GM19463 (cell line): ENCODE measurements at regions not wholly inside any gene's neighbourhood (a gene's known extent, or its start where the extent isn't known, plus 50 kb on each side); places are given as distances from the start of the nearest gene placed in this dataset.

ENCODE experiments used
- ATAC-seq: cut with Tn5 transposase; IDR thresholded peaks from one replicate; pipeline ENCODE4 v1.9.1; 2021; ENCODE audit warnings: mild to moderate bottlenecking, moderate library complexity; ENCODE audit not compliant: unreplicated experiment

DNA sequence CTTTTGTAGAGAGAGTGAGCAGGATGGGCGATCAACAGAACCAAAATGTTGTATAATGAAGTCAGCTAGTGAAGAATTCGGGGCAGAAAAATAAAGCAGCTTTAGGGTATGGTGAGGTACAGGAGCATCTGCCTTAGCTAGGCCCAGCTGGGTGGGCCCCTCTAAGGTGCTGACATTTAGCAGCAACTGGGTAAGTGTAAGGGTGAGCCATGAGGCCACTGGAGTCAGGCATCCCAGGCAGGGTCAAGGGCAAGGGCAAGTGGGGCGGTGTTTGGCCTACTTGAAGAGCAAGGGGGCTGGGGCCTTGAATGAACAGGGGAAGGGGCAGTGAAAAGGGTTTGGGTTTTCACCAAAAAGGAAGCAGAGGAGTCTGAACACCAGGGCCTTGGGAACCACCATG is 583.6 kb downstream of the BCL11B start:
- no peak for ATAC-seq

DNA sequence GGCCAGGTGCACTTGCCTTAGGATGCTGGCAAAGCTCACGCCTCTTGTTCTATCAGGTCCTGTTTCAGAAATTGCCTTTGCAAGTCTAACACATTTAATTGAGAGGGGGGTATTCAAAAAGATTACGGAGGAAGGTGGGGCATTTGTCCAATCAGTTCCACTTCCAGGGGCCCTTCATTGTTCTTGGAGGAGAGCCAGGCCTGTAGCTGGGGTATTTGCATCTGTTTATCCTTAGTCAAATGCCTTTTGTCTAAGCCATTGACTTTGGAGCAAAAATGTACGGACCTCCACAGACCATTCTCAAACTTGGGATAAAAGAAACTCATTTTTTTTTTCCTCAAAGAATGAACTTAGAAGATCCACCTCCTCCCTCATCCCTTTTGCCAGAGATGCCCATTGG is 582.0 kb downstream of the BCL11B start:
- no peak for ATAC-seq

- no peak for ATAC-seq
Measured at GRCh38 chr14:98692832-98693231, 579.2 kb downstream of the BCL11B start.

GRCh38 chr14:98694541-98694940 is 577.5 kb downstream of the BCL11B start:
- no peak for ATAC-seq

- no peak for ATAC-seq
Measured at GRCh38 chr14:98695809-98696208, 576.2 kb downstream of the BCL11B start.

DNA sequence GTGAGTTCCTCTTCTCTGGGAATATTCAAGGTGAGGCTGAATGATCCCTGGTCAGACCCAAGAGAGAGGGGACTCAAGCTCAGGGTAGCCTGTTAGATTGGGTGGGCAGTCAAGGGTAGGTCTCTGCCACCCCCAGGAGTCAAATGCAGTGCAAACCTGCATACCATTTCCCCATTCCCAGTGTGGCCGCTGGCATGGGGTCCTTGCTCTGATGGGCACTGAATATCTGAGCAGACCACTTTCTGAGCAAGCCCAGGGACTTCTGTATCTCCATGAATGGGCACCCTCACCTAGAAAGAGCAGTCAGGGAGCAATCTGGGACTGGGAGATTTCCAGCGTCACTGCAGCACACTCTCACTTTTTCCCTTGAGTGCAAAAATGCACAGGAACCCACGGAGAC is 573.7 kb downstream of the BCL11B start:
- no peak for ATAC-seq

DNA sequence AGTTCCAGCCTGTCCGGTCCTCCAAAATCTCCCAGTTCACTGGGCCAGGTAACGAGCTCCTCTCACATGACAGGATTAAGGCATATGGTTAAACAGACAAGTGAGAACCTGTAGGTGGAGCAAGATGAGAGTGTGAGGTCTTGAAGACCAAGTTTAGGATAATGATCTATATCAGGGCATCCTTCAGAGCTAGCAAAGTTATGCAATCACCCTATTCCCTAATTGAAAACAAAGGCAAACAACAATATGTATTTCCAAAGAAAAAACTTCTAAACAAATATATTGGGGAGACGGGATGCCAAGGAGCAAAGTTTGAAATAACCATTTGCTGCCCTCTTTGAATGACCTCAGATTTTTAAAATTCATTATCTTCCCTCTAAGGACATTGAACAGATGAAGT is 571.2 kb downstream of the BCL11B start:
- ATAC-seq = no peak

DNA sequence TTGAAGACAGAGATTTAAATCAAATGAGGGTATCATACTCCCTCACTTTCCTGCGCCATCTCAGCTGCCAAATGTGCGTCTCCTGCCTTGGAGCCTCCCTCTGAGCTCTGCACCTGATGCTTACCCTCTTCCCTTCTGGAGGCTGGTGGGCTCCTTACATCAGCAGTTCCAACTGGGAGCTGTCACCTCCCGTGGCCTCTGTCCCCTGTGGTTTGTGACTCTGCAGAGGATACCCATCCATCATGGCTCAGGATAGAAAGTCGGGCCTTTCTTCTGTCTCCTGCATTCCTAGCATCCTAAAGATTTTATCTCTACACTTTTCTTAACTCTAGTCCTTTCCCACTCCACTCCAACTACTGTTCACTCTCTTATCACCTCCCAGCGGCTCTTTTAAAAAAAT is 570.6 kb downstream of the BCL11B start:
- no peak for ATAC-seq

- ATAC-seq = no peak
Measured at GRCh38 chr14:98704441-98704840, 567.6 kb downstream of the BCL11B start.

DNA sequence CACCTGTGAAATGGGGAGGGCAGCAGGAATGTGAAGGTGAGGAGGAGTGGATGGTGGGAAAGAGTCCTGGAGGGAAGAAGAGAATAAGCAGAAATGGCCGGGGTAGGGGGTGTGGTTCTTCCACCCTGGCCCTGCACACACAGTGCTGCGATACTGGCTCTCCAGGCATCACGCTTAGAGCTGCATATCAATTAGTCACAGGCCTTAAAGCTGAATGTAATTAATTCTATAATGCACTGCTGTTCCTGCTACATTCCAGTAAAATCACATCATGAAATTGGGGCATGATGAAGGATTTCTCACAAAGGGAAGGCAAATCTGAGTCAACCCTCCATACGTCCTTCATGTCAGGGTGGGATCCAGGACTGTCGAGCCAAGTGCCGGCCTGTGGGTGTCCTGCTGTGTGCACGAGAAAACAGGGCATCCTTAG is 566.1 kb downstream of the BCL11B start:
- no peak for ATAC-seq

DNA sequence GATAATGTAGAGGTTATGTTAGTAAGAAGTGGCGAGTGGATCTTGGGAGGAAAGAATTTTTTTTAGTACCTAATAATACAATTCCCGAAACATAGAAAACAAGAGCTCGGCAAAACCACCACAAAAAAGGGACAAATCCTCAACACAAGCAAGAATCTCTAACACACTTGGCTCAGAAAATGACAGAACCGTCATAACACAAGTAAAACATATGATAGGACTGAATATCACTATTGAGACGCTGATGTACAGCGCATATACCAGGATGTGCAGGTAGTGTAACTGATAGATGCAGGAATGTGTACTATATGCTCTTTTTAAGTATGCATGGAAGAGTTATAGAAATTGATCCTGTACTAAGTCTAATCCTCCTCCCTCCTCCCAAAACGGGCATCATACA is 564.5 kb downstream of the BCL11B start:
- ATAC-seq = no peak

DNA sequence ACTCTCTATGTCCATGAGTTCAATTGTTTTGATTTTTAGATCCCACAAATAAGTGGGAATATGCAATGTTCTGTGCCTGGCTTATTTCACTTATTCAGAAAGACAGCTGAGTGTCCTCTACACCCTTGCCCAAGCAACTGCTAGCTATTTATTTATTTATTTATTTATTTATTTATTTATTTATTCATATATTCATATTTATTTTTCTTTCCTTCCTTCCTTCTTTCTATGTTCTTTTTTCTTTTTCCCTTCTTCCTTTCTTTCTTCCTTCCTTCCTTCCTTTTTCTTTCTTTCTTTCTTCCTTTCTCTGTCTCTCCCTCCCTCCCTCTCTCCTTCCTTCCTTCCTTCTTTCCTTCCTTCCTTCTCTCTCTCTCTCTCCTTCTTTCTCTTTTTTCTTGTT is 563.4 kb downstream of the BCL11B start:
- ATAC-seq = no peak

- ATAC-seq = no peak
Measured at GRCh38 chr14:98711453-98711852, 560.5 kb downstream of the BCL11B start.

DNA sequence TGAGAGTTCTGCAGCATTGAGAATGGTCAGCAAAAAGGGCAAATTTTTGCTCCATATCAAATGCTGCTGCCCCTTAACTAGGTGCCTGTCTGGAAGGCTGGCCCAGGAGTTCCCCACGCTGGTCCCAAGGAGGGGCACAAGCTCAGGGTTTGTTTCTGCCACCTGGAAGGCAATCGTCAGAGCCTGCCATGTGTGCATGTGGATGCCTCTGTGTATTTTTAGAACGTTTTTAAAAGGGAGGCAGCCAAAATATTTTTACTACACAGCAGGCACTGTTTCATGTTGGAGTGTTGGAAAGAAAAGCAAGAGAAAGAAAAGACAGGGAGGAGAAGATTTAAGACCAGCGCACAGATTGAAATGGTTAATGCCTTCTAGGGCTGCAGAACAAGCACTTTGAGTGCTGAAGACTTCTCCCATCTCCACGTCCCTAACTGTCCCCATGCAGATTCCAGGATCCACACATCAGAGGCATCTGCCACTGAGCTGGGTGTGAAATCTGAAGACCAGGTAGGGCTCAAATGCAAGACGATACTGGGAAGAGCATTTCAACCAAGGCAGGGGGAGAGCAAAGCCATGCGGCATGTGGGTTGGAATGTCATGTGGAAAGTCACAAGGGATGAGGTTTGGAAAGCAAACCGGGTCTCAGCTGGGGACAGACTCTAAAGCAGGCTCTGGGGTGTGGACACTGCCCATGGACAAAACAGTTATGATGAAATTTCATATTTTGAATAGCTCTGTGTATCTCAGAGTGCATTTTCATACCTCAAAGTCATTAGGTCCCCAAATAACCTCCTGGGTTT is 557.2 kb downstream of the BCL11B start:
- ATAC-seq = no peak

DNA sequence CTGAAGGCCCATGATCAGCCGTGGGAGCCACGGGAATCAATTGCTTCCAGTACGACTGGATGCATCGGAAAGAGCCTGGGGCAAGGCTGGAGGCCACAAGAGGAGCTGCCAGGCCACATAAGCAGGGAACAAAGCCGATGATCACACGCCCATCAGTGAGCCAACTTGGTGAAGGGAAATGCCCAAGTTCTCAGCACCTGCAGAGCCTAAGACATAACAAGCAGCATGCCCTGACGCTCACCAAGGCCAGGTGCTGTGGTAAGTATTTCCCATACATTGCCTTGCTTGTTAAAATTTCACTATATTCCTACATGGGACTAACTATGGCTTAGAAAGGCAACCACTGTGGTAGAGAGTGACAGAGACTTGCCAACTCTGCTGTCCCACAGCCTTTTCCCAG is 555.9 kb downstream of the BCL11B start:
- ATAC-seq = no peak

DNA sequence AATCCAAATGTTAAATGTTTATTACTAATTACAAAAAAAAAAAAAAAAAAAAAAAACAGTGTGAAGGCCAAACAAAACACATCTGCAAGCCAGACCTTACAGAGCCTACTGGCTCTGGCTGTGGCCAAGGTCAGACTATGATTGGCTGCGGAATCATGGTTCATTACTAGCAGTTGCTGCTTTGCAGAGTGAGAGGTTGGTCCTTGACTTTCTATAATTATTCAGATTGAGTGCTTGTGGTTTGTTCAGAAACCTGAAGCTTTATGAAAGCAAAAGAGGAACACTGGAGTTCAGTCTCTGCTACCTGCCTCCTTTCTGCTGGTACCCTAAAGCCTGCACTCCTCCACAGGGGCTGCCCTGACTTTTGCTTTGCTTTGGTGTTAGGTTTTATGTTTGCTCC is 550.9 kb downstream of the BCL11B start:
- no peak for ATAC-seq

DNA sequence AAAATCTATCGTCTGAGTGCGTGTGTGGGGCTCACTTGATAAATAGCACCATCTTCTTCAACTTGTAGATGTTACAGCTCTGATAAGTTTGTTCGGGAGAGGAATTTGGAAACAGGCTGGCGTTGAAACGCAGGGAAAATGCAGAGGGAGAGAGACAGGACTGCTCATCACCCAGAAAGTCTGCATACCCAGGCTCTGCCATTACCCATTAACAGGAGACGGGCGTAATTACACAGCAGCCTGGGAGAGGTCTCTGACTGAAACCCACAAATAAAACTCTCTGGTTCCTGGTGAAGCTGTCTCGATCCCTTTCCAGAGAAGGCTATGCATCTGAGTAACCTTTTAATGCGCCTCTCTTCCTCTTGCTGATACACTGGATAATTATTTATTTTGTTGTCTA is 547.3 kb downstream of the BCL11B start:
- ATAC-seq = no peak

GRCh38 chr14:98725191-98725590 is 546.8 kb downstream of the BCL11B start:
- ATAC-seq = no peak

- ATAC-seq = no peak
Measured at GRCh38 chr14:98725676-98726075, 546.3 kb downstream of the BCL11B start.

DNA sequence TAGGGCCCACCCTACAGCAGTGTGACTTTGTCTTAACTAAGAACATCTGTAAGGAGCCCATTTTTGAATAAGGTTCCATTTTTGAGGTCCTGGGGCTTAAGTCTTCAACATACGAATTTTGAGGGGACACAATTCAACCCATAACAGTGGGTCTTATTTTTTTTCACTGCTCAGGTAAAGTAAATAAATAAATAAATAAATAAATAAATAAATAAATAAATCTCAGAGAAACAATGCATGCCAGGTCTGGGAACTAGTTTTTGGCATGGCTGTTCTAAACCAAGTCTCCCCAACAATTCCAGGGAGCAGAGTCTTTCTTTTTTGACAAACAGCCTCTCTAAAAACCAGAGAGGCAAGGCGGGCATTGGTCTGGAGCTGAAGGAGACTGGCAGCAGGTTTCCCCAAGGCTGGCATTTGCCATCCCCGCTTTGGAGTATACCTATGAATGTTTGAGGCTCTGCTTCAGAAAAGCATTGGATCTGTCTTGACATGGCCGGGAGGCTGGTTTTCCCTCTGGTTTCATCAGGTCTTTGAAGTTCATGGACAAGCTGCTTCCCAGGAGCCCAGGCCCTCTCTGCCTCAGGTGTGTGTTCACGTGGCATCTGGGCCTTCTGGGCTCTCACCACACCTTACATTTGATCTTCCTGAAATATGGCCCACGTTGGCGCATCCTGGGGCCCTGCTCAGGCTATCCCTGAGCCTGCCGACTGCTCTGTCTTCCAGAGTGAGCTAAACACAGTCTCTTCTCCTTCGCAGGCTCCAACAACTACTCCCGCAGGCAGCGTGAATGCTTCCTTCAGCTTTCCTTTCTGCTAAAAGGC is 545.2 kb downstream of the BCL11B start:
- ATAC-seq = no peak

DNA sequence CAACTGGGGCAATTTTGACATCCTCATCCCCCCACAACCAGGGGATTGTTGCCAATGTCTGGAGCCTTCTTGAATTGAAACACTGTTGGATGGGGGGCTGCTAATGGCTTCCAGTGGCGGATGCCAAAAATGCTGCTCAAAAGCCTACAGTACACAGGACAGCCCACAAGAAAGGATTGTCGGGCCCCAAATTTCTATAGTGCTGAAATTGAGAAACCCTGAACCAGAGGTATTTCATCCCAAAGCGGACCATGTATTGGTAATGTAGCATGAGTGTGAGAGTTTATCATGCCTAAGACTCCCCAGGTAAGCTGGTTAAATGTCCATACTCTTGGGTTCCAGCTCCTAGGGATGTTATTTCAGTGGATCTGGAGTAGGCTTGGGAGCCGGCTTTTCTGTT is 544.0 kb downstream of the BCL11B start:
- ATAC-seq = no peak

DNA sequence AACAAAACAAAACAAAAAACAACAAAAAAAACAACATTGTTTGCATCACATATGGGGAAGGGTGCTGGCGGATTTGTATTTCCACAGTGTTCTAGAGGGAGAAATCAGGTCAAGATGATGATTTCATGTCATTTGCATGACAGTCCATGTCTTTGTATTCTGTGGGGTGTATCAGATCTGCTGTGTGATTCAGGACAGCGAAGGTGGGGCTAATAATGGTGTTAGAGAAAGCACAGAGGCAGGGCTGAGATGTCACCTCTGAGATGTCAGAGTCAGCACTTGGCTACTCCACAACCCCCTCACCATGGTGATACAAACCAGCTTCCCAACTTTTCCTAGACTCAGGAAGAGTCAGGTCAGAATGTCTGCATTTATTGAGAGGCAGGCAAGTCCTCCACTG is 543.2 kb downstream of the BCL11B start:
- no peak for ATAC-seq
